Gastrocnemius medialis (tissue), 4 donors: ENCODE measurements at regions not wholly inside any gene's neighbourhood (a gene's known extent, or its start where the extent isn't known, plus 50 kb on each side); places are given as distances from the start of the nearest gene placed in this dataset.

ENCODE experiments used
- POLR2A ChIP-seq, 2 donors: fragments of 450-650 bp; IDR thresholded peaks; one replicate each; pipeline ENCODE4 v1.6.1; 2017; ENCODE audit warnings: antibody characterized with exemption in 2 of 2, mild to moderate bottlenecking in 2 of 2, moderate library complexity in 2 of 2
- TF ChIP-seq, protein P1 (sequence below), 5 experiments: fragments of 450-650 bp in 3 of 5; fragments of 200-600 bp in 2 of 5; sonication (generic) in 2 of 5; IDR thresholded peaks in 4 of 5; conservative IDR thresholded peaks in 1 of 5; 1 replicate in 4 of 5; 2 replicates in 1 of 5; pipeline ENCODE4 v1.5.1; 2016 to 2019; ENCODE audit warnings: antibody characterized with exemption in 5 of 5, mild to moderate bottlenecking in 3 of 5, moderate library complexity in 3 of 5

DNA sequence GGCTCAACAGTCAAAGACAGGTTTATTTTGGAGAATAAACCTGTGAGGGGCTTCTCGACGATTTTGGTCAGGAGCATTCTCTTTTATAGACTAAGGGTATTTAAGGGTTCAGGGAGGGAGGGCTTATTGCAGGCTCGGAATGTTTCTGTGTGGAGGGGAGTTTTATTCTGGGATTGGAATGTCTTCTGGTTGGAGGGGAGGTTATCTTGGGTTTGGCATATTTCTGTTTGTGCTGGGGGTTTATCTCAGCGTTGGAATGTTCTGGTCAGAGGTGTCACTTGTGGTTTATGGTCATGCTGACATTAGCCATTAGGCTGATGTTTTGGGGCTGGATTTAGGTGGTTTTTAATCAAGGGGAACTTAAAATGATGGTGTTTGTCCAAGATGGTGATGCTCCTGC, 103.9 kb downstream of the SUDS3 start:
- TF ChIP-seq, protein P1, sequence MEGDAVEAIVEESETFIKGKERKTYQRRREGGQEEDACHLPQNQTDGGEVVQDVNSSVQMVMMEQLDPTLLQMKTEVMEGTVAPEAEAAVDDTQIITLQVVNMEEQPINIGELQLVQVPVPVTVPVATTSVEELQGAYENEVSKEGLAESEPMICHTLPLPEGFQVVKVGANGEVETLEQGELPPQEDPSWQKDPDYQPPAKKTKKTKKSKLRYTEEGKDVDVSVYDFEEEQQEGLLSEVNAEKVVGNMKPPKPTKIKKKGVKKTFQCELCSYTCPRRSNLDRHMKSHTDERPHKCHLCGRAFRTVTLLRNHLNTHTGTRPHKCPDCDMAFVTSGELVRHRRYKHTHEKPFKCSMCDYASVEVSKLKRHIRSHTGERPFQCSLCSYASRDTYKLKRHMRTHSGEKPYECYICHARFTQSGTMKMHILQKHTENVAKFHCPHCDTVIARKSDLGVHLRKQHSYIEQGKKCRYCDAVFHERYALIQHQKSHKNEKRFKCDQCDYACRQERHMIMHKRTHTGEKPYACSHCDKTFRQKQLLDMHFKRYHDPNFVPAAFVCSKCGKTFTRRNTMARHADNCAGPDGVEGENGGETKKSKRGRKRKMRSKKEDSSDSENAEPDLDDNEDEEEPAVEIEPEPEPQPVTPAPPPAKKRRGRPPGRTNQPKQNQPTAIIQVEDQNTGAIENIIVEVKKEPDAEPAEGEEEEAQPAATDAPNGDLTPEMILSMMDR (IDR thresholded peaks at IDR 0.05 in 4 of 5, conservative IDR thresholded peaks at IDR 0.05 in 1 of 5): no peak
- no peak for TF ChIP-seq POLR2A (IDR thresholded peaks at IDR 0.05)
